ENCODE measurements at regions not wholly inside any gene's neighbourhood (a gene's known extent, or its start where the extent isn't known, plus 50 kb on each side); places are given as distances from the start of the nearest gene placed in this dataset.
A peak's percentile ranks its signal among the peaks of the same experiment; 100 is the strongest.

DNA sequence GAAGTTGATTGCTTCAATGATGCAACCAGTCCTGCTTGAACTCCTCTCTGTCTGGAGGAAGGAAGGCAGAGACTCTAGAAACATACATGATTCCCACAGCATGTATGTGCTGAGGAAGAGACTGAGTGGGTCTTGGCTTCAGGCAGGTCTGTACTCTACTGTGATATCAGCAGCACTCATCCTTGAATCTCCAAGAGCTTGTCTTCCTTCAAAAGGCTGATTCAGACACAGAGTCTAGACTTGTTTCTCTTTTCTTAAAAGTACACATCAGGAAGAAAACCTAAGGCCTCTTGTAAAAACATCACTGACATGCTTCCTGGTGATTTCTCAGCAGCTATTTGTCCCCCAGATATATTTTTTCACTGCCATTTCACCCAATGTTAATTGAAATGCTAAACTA, 155.7 kb upstream of the HEY2 start:
- Histone ChIP-seq H3K36me3 (ENCODE audit: insufficient read depth, low read length, poor library complexity, severe bottlenecking) (no peaks in the 10 kb centered on the region), H3K27ac (ENCODE audit: low read depth, low read length, poor library complexity, severe bottlenecking) (no peak overlapping the region), H3K27me3 (replicated peaks; ENCODE audit: insufficient read depth, low read depth, low read length, poor library complexity) (no peaks in the 10 kb centered on the region), H3K9me3 (ENCODE audit: low read depth, low read length, poor library complexity, severe bottlenecking) (no peaks in the 10 kb centered on the region), H3K4me1 (ENCODE audit: insufficient read depth, low read length, poor library complexity, severe bottlenecking) (no peaks in the 10 kb centered on the region), H3K4me3 (ENCODE audit: low read depth, low read length, poor library complexity, severe bottlenecking) (no peak overlapping the region)
- intact Hi-C loops (cut with micrococcal nuclease; ENCODE audit: unreplicated experiment), result no loop called here
- TF ChIP-seq, protein P1, sequence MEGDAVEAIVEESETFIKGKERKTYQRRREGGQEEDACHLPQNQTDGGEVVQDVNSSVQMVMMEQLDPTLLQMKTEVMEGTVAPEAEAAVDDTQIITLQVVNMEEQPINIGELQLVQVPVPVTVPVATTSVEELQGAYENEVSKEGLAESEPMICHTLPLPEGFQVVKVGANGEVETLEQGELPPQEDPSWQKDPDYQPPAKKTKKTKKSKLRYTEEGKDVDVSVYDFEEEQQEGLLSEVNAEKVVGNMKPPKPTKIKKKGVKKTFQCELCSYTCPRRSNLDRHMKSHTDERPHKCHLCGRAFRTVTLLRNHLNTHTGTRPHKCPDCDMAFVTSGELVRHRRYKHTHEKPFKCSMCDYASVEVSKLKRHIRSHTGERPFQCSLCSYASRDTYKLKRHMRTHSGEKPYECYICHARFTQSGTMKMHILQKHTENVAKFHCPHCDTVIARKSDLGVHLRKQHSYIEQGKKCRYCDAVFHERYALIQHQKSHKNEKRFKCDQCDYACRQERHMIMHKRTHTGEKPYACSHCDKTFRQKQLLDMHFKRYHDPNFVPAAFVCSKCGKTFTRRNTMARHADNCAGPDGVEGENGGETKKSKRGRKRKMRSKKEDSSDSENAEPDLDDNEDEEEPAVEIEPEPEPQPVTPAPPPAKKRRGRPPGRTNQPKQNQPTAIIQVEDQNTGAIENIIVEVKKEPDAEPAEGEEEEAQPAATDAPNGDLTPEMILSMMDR (conservative IDR thresholded peaks at IDR 0.05; ENCODE audit: low read depth, low read length), result no peak
- TF ChIP-seq EZH2 (IDR thresholded peaks at IDR 0.05; ENCODE audit: borderline replicate concordance, low read depth, low read length, poor library complexity, severe bottlenecking), result no peak
- POLR2A ChIA-PET (ENCODE audit: low non-redundant PET), result no interaction called here
- no TSS peak for BruUV-seq (replicated peaks)
- DNase-seq (ENCODE audit: low spot score), result no peak
- CTCF ChIA-PET, result no interaction called here

DNA sequence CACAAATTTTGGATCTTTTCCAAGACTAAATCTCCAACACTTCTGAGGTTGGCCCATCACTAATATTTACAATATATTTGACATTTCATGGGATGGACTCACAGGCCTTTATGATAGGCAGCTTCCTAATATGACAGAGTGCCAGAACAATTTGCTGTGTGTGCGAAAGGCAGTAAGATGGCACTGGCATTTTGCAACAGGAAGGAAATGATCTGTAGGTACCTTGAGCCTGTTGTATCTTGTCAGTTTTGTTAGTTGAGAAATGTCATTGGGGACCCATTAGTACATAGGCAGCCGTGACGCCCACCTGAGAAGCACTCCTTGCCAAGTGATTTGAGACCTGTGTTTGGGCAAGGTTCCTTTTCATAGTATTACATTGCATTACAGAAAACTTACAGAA, 153.4 kb upstream of the HEY2 start:
- H3K36me3 ChIP-seq (ENCODE audit: insufficient read depth, low read length, poor library complexity, severe bottlenecking), result no peaks in the 10 kb centered on the region
- H3K4me1 ChIP-seq (ENCODE audit: insufficient read depth, low read length, poor library complexity, severe bottlenecking), result no peaks in the 10 kb centered on the region
- H3K4me3 ChIP-seq (ENCODE audit: low read depth, low read length, poor library complexity, severe bottlenecking), result no peak overlapping the region
- ChIA-PET POLR2A (ENCODE audit: low non-redundant PET) (no interaction called here), CTCF (no interaction called here)
- BruUV-seq (replicated peaks), result no TSS peak
- intact Hi-C loops (cut with micrococcal nuclease; ENCODE audit: unreplicated experiment), result no loop called here
- TF ChIP-seq, protein P1 (conservative IDR thresholded peaks at IDR 0.05; ENCODE audit: low read depth, low read length), result no peak
- TF ChIP-seq EZH2 (IDR thresholded peaks at IDR 0.05; ENCODE audit: borderline replicate concordance, low read depth, low read length, poor library complexity, severe bottlenecking), result no peak
- H3K27ac ChIP-seq (ENCODE audit: low read depth, low read length, poor library complexity, severe bottlenecking), result no peak overlapping the region
- DNase-seq (ENCODE audit: low spot score), result no peak
- no peaks in the 10 kb centered on the region for H3K9me3 ChIP-seq (ENCODE audit: low read depth, low read length, poor library complexity, severe bottlenecking)
- H3K27me3 ChIP-seq (replicated peaks; ENCODE audit: insufficient read depth, low read depth, low read length, poor library complexity), result no peaks in the 10 kb centered on the region

DNA sequence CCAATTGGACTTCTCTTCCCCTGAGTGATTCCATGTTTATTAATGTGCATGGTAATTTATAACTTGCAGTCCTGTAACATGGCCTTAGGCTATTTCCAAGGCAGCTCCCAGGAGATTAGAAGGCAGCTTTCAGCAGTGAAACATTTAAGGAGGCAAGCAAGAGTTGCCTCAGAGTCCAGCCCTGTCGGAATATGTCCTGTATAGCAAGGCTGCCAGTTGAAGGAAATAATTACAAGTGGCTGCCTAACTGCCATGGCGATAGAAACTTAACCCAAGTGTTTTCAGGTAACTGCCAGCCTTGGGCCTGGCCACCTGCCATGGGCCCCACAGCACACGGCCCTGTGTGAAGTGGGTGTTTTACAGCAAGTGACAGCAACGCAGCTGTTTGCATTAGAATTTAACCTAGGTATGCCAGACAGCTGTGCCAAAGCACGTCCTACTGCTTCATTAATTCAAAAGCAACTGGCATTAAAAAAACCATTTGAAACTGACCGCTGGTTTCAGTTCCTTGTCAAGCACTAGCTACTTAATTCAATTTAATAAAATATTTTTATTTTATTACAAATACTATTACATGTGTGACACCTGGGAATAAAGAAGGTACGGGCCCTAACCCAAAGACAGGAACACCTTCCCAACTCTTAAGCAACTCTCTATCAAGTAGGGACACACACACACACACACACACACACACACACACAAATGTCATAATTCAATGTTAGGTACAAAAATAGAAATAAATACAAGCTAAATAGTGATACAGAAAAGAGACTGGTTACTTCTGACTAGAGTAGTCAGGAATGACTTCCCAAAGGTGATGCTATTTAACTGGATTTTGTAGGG, 151.8 kb upstream of the HEY2 start:
- H3K27me3 ChIP-seq (replicated peaks; ENCODE audit: insufficient read depth, low read depth, low read length, poor library complexity), result no peaks in the 10 kb centered on the region
- H3K27ac ChIP-seq (ENCODE audit: low read depth, low read length, poor library complexity, severe bottlenecking), result no peak overlapping the region
- H3K36me3 ChIP-seq (ENCODE audit: insufficient read depth, low read length, poor library complexity, severe bottlenecking), result no peaks in the 10 kb centered on the region
- POLR2A ChIA-PET (ENCODE audit: low non-redundant PET), result interaction anchor here (0.6 kb wide), 1 partner anchor 368 kb away, joined by 3 read pairs; no protein-coding TSS in a partner anchor
- TF ChIP-seq, protein P1 (conservative IDR thresholded peaks at IDR 0.05; ENCODE audit: low read depth, low read length), result no peak
- no peak for TF ChIP-seq EZH2 (IDR thresholded peaks at IDR 0.05; ENCODE audit: borderline replicate concordance, low read depth, low read length, poor library complexity, severe bottlenecking)
- intact Hi-C loops (cut with micrococcal nuclease; ENCODE audit: unreplicated experiment), result no loop called here
- CTCF ChIA-PET, result no interaction called here
- BruUV-seq (replicated peaks), result no TSS peak
- no peaks in the 10 kb centered on the region for H3K9me3 ChIP-seq (ENCODE audit: low read depth, low read length, poor library complexity, severe bottlenecking)
- no peaks in the 10 kb centered on the region for H3K4me1 ChIP-seq (ENCODE audit: insufficient read depth, low read length, poor library complexity, severe bottlenecking)
- no peak overlapping the region for H3K4me3 ChIP-seq (ENCODE audit: low read depth, low read length, poor library complexity, severe bottlenecking)
- peak; percentile 6 for DNase-seq (ENCODE audit: low spot score)
